Gastroesophageal sphincter (tissue), 4 donors: ENCODE measurements at regions not wholly inside any gene's neighbourhood (a gene's known extent, or its start where the extent isn't known, plus 50 kb on each side); places are given as distances from the start of the nearest gene placed in this dataset.

Source experiments
- ATAC-seq: fragments of 150-250 bp; one replicate; pipeline ENCODE4 v1.9.1; 2016; ENCODE audit warnings: mild to moderate bottlenecking, moderate library complexity
- H3K27ac ChIP-seq, 4 donors: fragments of 200-600 bp; sonication (generic) in 3 of 4; 1 replicate in 3 of 4; 2 replicates in 1 of 4; pipeline ENCODE4 v1.5.1; 2016 to 2019
- H3K27me3 ChIP-seq: fragments of 200-600 bp; sonication (generic); one replicate; pipeline ENCODE4 v1.5.1; 2019
- H3K36me3 ChIP-seq, 2 donors: fragments of 200-600 bp; sonication (generic); one replicate each; pipeline ENCODE4 v1.5.1; 2019; ENCODE audit warnings: control low read depth in 1 of 2
- H3K4me1 ChIP-seq, 3 donors: fragments of 200-600 bp; sonication (generic); 1 replicate in 2 of 3; 2 replicates in 1 of 3; pipeline ENCODE4 v1.5.1; 2016 to 2019; ENCODE audit warnings: control low read depth in 2 of 3
- H3K4me3 ChIP-seq, 2 donors: fragments of 200-600 bp; sonication (generic); one replicate each; pipeline ENCODE4 v1.5.1; 2019; ENCODE audit warnings: mild to moderate bottlenecking in 1 of 2, moderate library complexity in 1 of 2
- H3K9me3 ChIP-seq, 3 donors: fragments of 200-600 bp; sonication (generic); one replicate each; pipeline ENCODE4 v1.5.1; 2017 to 2019; ENCODE audit warnings: control low read depth in 2 of 3
- CTCF ChIP-seq, 4 experiments: fragments of 200-600 bp in 2 of 4; fragments of 450-650 bp in 2 of 4; sonication (generic) in 1 of 4; IDR thresholded peaks; one replicate each; pipeline ENCODE4 v1.5.1; 2017 to 2019; ENCODE audit warnings: antibody characterized with exemption in 4 of 4, mild to moderate bottlenecking in 2 of 4, moderate library complexity in 2 of 4
- EP300 ChIP-seq: sonication (generic); formaldehyde crosslinking; IDR thresholded peaks from one replicate; pipeline ENCODE4 v1.6.1; 2017; ENCODE audit warnings: antibody characterized with exemption, mild to moderate bottlenecking
- POLR2A ChIP-seq, 2 donors: fragments of 450-650 bp; IDR thresholded peaks; one replicate each; pipeline ENCODE4 v1.6.1; 2017; ENCODE audit warnings: antibody characterized with exemption in 2 of 2, mild to moderate bottlenecking in 2 of 2, moderate library complexity in 1 of 2
- POLR2AphosphoS5 ChIP-seq: sonication (generic); formaldehyde crosslinking; IDR thresholded peaks from one replicate; pipeline ENCODE4 v1.6.1; 2017; ENCODE audit warnings: antibody characterized with exemption
- WGBS, 2 donors: methylation state at CpG; one replicate each; pipeline ENCODE4 v1.1.5; 2018; ENCODE audit warnings: low coverage in 1 of 2; 5-methylcytosine and 5-hydroxymethylcytosine counted together

- no peaks in the 10 kb centered on the region for H3K4me1 ChIP-seq
- no peak overlapping the region for H3K4me3 ChIP-seq
- ATAC-seq, result no peak
- no peaks in the 10 kb centered on the region for H3K27me3 ChIP-seq
- H3K27ac ChIP-seq, result no peak overlapping the region
- no CpG with 5 or more reads among the region's 29 CpGs for WGBS, 2 donors
- H3K36me3 ChIP-seq, result no peaks in the 10 kb centered on the region
- TF ChIP-seq CTCF (IDR thresholded peaks at IDR 0.05), result no peak
- no peak for TF ChIP-seq POLR2AphosphoS5
- no peak for TF ChIP-seq POLR2A (IDR thresholded peaks at IDR 0.05)
- TF ChIP-seq EP300, result no peak
- no peaks in the 10 kb centered on the region for H3K9me3 ChIP-seq
These were observed 589.4 kb downstream of the PPP4R3C start for GRCh38 chrX:26873736-26874135.

- Histone ChIP-seq H3K9me3 (no peaks in the 10 kb centered on the region), H3K27me3 (no peaks in the 10 kb centered on the region), H3K27ac (no peak overlapping the region), H3K36me3 (no peaks in the 10 kb centered on the region), H3K4me3 (no peak overlapping the region), H3K4me1 (no peaks in the 10 kb centered on the region)
- no CpG with 5 or more reads among the region's 1 CpG for WGBS, 2 donors
- ATAC-seq, result no peak
- no peak for TF ChIP-seq EP300
- no peak for TF ChIP-seq POLR2AphosphoS5
- no peak for TF ChIP-seq CTCF (IDR thresholded peaks at IDR 0.05)
These were observed 591.2 kb downstream of the PPP4R3C start for GRCh38 chrX:26871967-26872366.

- no peak for ATAC-seq
- H3K27me3 ChIP-seq, result no peaks in the 10 kb centered on the region
- 0% methylated on average over 1 of the region's 1 CpG; no CpG with 5 or more reads in 1 of the 2 donors for WGBS, 2 donors
- H3K36me3 ChIP-seq, result no peaks in the 10 kb centered on the region
- H3K4me3 ChIP-seq, result no peak overlapping the region
- H3K27ac ChIP-seq, result no peak overlapping the region
- no peak for TF ChIP-seq POLR2AphosphoS5
- H3K9me3 ChIP-seq, result no peaks in the 10 kb centered on the region
- no peaks in the 10 kb centered on the region for H3K4me1 ChIP-seq
These were observed 611.2 kb downstream of the PPP4R3C start for GRCh38 chrX:26851981-26852380.

GRCh38 chrX:26848511-26848910, 614.6 kb downstream of the PPP4R3C start:
- no peak for ATAC-seq
- WGBS, 2 donors, result 28% methylated on average over 2 of the region's 2 CpGs; no CpG with 5 or more reads in 1 of the 2 donors
- TF ChIP-seq EP300 (no peak), CTCF (IDR thresholded peaks at IDR 0.05) (no peak), POLR2A (IDR thresholded peaks at IDR 0.05) (no peak), POLR2AphosphoS5 (no peak)

DNA sequence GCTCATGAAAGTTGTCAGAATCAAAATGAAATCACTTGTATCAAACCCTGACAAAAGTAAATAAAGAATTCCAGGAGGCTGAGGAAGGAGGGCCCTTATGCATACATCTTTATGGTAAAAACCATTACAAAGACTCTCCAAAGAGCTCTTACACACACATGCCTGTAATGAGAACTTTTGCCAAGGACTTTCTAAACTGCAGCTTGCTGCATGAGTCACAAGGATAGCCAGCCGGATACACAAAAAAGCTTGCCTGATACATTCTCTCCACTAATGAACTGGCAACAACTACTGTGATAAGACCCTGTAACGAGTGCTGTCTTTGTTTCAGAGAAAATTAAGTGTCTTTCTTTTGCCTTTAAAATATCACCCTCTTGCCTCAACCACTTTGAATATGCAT, 618.1 kb downstream of the PPP4R3C start:
- TF ChIP-seq POLR2A (IDR thresholded peaks at IDR 0.05), result no peak
- TF ChIP-seq POLR2AphosphoS5, result no peak
- no peak for TF ChIP-seq CTCF (IDR thresholded peaks at IDR 0.05)
- no peak for TF ChIP-seq EP300
- 40 to 62% methylated on average over 1 to 2 of the region's 2 CpGs for WGBS, 2 donors
- no peaks in the 10 kb centered on the region for H3K36me3 ChIP-seq

More at GRCh38 chrX:26848511-26848910, 614.6 kb downstream of the PPP4R3C start:
- no peak overlapping the region for H3K27ac ChIP-seq
- H3K4me1 ChIP-seq, result no peaks in the 10 kb centered on the region
- H3K27me3 ChIP-seq, result no peaks in the 10 kb centered on the region
- H3K9me3 ChIP-seq, result no peaks in the 10 kb centered on the region
- no peak overlapping the region for H3K4me3 ChIP-seq
- H3K36me3 ChIP-seq, result no peaks in the 10 kb centered on the region

More for the DNA sequence above, 618.1 kb downstream of the PPP4R3C start:
- no peak overlapping the region for H3K4me3 ChIP-seq
- no peaks in the 10 kb centered on the region for H3K27me3 ChIP-seq
- ATAC-seq, result no peak
- H3K27ac ChIP-seq, result no peak overlapping the region
- H3K9me3 ChIP-seq, result no peaks in the 10 kb centered on the region
- H3K4me1 ChIP-seq, result no peaks in the 10 kb centered on the region
